ENCODE measurements at regions not wholly inside any gene's neighbourhood (a gene's known extent, or its start where the extent isn't known, plus 50 kb on each side); places are given as distances from the start of the nearest gene placed in this dataset.

DNA sequence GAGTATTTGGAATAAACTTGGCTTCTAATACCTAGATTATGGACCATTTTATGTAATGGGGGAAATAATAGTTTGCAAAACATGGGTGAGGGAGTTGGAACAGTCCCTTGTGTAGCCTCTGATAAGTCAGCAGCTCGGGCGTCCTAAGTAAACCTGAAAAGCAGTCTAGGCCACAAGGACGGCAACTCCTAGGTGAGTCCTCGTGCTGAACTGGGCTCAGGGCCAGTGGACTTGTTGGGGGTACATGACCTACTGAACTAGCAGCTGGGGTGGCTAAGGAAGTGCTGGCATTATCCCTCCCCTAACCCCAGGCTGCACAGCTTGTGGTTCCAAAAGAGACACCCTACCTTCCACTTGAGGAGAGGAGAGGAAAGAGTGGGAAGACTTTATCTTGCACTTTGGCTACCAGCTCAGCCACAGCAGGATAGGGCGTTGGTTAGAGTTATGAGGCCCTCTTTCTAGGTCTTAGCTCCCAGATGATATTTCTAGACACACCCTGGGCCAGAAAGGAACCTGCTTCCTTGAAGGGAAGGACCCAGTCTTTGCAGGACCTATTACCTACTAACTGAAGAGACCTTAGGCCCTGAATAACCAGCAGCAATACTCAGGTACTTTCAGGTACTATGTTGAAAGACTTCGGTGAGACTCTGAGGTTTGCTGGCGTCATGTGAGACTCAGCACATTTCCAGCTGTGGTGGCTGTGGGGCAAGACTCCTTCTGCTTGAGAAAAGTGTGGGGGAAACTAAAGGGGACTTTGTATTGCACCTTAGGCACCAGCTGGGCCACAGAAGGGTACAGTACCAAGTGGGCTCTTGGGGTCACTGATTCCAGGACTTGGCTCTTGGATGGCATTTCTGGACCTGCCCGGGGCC lies 71.0 kb downstream of the AQP4 start:
- no peak for DNase-seq (ENCODE audit: low read depth in 2 of 2)

DNA sequence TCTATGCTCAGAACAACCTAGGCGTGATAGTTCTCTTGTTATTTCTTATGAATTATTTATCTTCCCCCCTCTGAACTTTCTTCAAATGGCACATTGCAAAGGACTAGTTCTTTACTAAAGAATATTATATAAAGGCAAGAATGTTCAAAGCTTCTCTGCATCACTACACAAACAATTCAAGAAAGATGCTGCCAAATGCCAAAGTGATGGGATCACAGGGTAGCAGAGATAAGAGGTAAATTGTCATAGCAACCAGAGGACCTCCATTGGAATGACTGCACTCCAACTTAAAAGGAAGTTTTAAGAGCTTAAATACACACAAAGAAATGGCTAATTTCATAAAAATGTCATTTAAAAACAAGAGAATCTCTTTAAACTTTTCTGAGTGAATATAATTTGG lies 72.8 kb downstream of the AQP4 start:
- no peak for DNase-seq (ENCODE audit: low read depth in 2 of 2)

DNA sequence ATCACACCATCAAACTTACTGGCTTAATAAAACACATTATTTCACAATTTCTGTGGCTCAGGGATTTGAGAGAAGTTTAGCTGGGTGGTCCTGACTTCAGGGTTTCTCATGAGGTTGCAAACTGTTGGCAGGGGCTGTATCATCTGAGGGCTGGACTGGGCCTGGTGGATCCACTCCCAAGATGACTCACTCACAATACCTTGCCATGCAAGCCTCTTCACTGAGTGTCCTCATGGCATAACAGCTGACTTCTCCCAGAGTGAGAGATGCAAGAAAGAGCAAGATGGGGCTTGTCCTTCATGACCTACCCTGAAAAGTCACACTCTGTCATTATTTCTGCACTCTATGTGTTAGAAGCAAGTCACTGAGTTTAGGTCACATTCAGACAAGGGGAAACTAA lies 73.8 kb downstream of the AQP4 start:
- no peak for DNase-seq (ENCODE audit: low read depth in 2 of 2)

DNA sequence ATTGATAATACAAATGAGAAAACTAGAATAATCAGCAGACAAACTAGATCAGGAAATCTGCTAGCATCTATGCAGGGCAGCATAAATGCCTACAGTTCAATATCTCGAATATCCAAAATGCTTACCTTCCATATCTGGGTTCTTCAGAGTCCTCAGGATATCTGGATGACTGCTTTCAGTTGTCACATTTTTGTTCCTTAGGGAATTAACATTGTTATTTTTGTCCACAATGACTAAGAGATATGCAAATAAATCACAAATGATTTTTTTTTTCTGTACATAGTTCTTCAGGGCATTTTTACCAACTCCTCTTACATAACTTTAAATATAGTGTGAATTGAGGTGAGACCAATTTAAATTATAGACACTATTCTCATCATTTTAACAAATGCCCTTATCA lies 80.9 kb downstream of the AQP4 start:
- DNase-seq (ENCODE audit: low read depth in 2 of 2) = no peak

DNA sequence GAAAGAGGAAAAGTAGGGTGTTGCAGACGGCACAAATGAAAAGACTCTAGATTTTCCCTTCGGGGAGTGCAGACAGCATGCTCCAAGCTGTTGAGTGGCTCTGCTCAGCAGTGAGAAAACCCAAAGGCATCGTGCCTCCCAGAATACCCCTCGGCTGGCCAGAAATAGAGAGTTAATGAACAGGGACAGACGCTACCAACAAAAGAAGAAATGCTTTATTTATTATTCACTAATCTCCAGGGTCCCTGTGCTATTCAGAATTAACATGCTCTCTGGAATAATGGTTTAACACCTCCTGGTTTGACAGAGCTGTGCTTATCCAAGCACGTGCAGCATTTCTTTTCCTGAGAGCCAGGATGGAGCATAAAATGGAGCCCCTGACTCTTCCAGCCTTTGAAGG lies 82.3 kb downstream of the AQP4 start:
- no peak for DNase-seq (ENCODE audit: low read depth in 2 of 2)

DNA sequence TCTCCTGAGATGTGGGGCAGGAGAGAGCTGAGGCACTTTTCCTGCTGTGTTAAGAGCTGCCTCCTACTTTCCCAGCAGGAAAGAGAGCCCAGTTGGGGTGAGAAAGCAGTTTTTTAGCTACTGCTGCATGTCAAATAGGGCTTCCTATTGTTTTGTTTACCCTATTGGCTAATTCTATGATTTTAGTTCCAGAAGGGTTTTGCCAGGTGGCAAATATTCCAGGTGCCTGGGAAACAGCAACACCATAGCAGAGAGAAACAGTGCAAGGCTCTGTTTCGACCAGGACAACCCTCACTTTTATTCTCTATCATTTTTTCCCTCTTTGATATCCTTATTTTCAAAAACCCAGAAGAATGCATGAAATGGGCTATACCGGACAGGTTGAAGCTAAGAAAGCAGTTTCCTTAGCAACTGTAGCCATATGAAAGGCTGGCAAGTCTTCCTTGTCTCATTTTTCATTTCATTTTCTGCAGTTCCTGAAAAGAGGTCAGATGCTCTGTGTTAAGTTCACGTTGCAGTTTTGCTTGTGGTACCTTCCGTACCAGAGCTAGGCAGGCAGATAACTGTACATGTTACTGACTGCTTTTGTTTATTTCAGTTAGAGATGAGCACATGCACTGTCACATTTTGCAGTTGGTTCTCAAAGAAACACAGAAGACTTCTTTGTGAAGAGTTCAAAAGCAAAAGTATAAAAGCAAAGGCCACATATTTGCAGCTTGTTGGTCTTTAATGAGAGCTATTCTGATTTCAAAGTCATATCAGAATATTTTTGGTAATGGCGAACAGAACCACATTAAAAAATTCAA lies 84.8 kb downstream of the AQP4 start:
- no peak for DNase-seq (ENCODE audit: low read depth in 2 of 2)

DNA sequence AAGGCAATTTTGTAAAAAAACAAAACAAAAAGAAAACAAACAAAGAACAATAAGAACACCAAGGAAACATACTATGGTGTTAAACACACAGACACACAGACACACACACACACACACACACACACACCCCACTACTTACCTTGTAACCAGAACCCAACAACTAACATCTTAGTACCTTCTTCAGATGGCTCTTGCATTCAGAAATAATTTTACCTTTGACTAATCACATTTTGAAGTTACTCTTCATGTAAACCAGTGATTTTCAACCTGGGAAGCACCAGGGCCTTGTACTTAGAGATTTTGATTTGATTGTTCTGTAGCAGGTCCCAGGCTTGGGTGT lies 87.5 kb downstream of the AQP4 start:
- no peak for DNase-seq (ENCODE audit: low read depth in 2 of 2)

DNA sequence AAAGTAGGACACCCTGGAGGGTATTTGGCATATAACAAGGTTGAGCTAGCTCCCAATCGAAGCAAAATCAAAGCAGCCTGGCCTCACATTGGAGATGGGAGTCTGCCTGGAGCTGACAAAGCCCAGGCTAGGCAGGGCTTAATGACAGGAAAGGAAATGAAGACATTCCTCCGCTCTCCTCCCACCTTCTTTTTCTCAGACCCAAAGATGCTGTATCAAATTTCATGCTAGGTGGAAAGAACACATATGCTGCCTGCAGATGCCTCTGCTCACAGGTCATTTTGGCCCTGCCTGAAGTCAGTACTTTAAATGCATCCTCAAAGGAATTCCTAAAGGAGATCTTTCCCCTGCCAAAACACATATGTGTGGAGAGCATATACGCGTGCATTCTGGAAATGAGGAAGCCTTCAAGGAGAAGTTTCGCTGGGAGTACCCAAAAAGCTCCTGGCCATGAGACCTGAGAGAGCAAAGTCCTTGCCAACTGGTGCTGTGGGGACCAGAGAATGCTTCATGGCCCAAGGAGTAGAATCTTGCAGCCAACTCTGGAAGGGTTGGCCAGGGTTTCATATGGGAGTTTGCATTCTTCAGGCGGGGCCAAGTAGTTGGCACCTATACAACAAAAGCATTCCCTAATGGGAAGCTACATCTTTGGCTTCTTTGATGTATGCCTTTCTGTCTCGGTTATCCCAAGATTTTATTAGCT lies 88.0 kb downstream of the AQP4 start:
- DNase-seq (ENCODE audit: low read depth in 2 of 2) = no peak

DNA sequence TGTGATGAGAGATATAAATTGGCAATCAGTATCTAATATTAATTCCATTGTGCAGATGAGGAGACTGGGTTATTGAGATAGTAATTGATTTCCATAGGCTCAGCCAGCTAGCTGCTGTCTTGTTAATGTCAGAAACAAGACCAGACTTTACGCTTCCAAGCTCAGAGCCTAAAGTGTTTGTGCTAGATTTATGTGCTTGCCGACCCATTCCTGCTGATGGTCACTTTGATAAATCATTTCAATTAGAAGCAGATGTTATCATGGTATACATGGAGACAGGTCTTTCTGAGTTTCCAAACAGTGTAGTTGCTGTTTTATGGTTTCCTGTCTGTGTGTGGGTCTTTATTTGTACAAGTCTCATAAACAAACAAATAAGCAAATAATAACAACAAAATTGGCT lies 92.8 kb downstream of the AQP4 start:
- DNase-seq (ENCODE audit: low read depth in 2 of 2) = no peak

DNA sequence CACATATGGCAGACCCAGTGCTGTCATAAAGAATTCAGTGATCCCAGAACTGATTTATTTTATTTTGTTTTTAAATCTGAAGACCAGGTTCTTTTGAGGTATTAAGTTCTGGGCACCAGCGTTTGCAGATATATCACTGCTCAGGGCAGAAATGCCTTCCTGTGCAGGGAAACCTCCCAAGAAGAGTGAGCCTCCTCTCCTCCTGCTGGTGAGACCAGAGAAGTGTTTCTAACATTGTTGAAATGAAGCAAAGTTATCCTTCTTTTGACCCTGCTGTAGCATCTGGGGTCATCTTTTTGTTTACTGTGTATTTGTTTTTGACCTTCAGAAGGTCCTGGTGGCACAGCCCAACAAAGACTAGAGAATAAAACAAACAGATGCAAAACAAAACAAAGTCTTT lies 94.0 kb downstream of the AQP4 start:
- no peak for DNase-seq (ENCODE audit: low read depth in 2 of 2)

DNA sequence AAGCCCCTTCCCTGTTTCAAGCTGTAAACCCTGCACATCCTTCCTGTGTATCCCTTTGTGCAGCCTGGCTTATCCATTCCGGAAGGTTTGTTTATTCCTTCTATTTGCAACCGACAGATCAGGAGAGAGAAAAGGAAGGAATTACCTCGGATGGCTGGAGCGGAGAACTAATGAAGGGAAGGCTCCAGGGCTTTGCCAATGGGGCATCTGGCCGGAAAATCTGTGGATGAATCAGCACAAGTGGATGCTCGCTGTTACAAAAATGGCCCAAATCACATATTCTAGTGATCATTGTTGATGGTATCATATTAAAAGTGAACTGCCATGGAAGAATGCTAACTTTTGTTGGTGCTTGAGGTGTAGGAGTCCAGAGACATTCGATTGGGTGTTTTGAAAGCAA lies 97.1 kb downstream of the AQP4 start:
- DNase-seq (ENCODE audit: low read depth in 2 of 2) = no peak

DNA sequence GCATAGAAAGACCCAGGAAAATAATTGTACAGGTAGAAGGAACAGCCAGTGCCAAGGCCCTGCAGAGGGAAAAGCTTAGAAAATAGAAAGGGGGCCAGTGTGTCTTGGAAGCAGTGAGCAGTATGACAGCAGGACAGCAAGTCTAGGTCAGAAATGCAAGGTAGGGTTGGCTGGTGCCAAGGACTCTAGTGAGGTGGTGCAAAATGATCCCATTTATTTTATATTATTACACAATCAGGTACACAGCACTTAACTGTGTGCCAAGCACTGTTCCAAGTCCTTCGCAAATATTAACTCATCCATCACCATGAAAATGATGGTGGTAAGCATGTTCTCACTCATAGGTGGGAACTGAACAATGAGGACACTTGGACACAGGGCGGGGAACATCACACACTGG lies 100.0 kb downstream of the AQP4 start:
- no peak for DNase-seq (ENCODE audit: low read depth in 2 of 2)

DNA sequence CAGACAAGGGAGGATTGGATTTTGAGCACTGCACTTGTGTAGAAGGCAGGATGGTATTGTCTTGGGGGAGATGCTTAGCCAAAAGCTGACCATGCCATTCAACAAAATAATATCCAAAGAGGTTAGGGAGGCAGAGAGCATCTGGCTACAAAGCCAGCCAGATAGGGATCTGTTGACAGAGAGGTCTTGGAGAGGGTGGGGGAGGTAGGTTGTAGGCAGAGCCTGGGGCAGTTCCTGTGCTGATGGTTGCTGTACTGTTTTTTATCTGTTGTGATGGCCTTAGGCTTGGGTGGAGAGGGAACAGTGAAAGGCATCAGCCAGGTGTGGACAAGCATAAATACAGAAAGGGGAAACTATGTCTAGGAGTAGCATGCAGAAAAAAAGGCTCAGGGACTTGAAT lies 100.9 kb downstream of the AQP4 start:
- no peak for DNase-seq (ENCODE audit: low read depth in 2 of 2)

DNA sequence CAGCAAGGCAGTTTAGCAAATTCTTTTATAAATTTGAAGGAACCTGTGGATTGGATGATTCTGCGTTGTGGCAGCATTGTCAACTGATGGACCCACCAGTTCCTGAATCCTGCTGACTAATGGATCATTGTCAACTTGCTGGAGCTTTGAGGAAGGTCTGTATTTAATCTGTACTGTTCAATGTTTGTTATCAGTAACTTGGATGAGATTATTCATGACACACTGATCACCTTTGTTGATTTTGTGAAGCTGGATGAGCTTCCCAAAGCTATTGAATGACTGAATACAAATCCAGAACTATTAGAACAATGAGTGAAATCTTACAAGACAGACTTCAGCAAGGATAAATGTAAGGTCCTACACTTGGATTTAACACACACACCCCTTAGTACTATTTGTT lies 101.3 kb downstream of the AQP4 start:
- DNase-seq (ENCODE audit: low read depth in 2 of 2) = no peak

DNA sequence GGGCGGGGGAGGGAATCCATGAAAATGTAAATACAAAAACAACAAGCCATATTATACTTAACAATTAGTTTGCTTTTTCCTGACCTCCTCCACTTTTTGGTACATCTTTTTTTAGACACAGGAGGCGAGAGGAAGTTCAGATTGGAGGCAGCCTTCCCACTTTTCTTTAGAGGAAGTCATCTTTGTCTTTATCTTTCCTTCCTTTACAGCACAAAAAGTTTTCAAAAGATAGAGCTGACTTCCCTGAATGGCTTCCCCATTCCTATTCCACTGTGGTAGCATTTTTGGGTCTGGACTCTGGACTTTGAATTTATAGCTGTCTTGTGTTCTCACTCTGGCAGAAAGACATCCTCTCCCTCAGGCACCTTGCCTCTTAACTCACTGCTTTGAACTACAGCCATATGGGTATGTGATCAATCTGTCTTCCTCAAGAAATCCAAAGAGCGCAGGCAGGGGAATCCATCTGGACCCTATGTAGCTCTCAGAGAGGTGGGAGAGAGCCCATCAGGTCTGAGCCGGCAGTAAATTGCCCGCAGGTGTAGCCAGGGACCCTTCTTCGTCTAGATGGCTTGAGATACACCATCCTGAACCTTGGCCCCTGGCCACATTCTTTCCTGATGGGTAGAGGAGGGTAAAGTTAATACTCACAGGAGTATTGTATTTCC lies 101.9 kb downstream of the AQP4 start:
- DNase-seq (ENCODE audit: low read depth in 2 of 2) = no peak

DNA sequence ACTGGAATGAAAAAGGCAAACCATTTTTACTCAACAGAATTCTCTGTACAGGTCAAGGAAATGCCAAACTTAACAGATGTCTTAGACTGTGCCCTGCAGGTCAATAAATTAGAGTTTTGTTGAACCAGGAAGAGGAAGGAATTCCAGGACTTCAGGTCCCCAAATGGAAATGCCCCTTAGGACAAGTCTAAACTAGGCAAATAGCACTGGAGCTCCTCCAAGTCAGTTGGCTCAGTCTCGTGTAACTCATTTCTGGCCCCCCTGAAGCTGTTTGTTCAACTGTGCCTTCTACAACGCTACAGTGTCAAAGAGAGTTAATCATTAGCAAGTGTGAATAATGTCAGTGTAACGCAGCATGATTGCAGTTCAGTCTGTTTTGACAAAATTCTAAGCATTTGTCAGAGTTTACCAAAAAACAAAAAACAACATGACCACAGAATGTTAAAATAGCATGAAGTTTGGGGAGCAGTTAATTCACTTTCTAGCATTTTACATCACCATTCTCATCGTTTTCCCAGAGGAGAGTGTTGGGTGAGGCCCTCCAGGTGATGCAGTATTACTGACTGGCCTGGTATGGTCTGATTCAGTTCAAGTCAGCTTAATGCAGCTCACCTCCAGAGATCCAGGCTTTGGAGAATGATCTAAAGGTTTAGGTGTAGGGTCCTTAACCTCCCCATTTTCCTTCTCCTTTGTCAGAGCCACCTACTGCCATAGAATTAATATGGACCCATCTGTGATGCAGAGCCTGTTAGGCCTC lies 108.1 kb downstream of the AQP4 start:
- no peak for DNase-seq (ENCODE audit: low read depth in 2 of 2)

DNA sequence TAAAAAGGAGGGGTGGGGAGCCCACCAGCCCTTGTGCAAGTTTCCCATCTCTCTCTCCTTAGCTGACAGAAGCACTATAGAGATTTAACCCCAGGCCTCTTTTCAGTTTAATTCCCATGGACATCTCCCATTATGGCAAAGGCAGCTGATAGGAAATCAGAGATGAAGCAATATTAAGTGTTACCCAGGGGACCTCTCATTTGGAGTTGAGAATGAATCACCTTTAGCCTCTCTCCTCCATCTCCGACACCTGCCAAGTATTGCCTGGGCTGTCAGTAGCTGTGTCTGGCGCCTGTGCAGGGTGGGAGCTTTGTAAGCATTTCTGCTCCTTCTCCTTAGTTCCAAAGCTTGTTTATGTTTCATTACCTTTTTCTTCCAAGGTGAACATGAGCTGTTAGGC lies 109.0 kb downstream of the AQP4 start:
- DNase-seq (ENCODE audit: low read depth in 2 of 2) = no peak

DNA sequence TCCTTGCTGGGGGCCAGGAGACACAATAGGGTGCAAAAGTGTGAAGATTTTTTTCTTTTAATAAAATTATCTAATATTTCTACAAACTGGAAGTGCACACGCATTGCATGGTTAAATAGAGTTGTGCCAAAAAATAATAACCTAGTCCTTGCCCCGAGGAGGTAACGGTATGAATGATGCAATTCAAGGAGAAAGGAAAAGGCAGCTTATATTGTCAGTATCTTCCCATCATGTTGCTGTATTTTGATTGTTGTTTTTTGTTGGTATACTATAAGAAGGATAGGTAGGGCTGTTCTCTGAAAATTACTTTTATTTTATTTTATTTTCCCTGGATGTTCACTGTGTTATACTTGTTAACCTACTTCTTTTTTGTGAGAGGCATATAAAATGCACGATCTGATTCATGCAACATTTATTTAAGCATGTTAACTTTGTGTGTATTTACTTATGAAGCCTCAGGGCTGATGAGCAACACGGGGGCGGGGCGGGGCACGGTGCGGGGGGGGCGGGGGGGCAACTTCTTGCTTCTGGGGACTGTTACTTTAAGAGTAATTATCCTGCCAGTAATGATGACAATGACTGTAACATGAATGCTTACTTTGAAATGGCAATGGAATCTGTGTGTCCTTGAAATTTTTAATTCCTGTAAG lies 118.6 kb downstream of the AQP4 start:
- no peak for DNase-seq (ENCODE audit: low read depth in 2 of 2)

DNA sequence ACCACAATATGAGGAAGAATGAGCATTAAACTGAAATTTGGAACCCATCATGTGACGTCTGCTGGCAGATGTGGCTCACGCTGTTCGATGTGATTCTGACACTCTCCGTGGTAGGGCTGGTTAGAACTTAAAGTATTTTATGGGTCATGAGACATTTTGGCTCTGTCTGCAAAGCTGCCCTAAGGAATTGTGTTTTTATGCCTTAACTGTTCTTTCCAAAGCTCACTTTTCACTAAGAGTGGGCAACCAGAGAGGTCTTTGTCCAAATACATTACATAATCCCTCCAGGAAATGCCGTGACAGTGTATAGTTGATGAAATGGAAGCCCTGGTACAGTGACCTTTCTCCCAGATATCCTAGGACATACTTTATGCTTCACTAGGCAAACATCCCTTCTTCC lies 119.1 kb downstream of the AQP4 start:
- DNase-seq (ENCODE audit: low read depth in 2 of 2) = no peak

DNA sequence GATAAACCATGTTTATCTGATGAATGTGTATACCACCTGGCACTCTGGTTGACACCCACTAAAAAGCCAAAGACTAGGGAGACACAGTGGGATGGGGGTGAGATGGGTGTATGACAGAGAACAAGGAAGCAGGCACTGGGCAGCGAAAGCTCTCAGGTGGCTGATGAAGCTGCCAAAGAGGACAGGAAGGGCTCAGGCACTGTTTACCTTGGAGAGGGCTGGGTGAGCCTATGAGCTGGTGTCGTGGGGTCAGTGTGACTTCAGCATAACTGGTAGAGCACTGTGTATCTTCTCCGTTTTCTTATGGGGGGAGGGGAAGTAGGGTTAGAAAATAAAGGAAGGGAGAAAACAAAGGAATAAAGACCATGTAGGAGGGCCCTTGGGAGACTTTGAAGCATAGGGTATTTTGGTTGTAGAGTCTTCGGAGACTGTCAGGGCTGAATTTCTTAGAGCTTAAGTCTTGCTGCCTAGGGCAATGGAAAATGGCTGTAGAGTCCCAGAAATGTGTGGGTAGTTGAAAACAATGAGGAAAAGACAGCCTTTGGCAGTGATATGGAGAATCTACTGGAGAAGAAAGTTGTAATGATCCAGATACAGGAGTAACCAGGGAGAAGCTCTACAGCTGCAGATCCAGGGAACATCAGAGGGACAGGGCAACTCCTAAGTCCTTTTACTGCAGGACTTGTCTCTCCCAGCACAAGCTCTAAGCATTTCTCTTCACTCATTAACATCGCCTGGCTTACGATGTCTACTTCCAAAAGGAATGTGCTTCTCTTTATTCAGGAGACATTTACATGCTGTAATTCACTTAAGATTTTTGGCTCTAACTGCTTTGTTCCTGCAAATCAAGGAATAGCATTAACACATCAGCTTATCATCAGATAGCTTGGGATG lies 120.0 kb downstream of the AQP4 start:
- no peak for DNase-seq (ENCODE audit: low read depth in 2 of 2)
